ENCODE measurements at regions not wholly inside any gene's neighbourhood (a gene's known extent, or its start where the extent isn't known, plus 50 kb on each side); places are given as distances from the start of the nearest gene placed in this dataset.
"Not testable (repeated sequence)": the region's sequence is repeated elsewhere in the genome, so short reads cannot be mapped to it uniquely, and the experiment has no call there.

- no peak for DNase-seq (ENCODE audit: low read depth)
Measured at GRCh38 chr20:52311209-52311794, 119.7 kb upstream of the ZFP64 start.

- DNase-seq (ENCODE audit: low read depth), result no peak
Measured at GRCh38 chr20:52309181-52309580, 117.6 kb upstream of the ZFP64 start.

GRCh38 chr20:52306477-52306876 is 114.9 kb upstream of the ZFP64 start:
- no peak for DNase-seq (ENCODE audit: low read depth)

GRCh38 chr20:52305858-52306257 is 114.3 kb upstream of the ZFP64 start:
- no peak for DNase-seq (ENCODE audit: low read depth)

GRCh38 chr20:52305024-52305645 is 113.6 kb upstream of the ZFP64 start:
- DNase-seq (ENCODE audit: low read depth), result no peak

GRCh38 chr20:52303281-52303950 is 111.8 kb upstream of the ZFP64 start:
- DNase-seq (ENCODE audit: low read depth), result no peak

- DNase-seq (ENCODE audit: low read depth), result no peak
Measured at GRCh38 chr20:52302736-52303135, 111.2 kb upstream of the ZFP64 start.

- DNase-seq (ENCODE audit: low read depth), result not testable (repeated sequence)
Measured at GRCh38 chr20:52302051-52302450, 110.5 kb upstream of the ZFP64 start.

- DNase-seq (ENCODE audit: low read depth), result no peak
Measured at GRCh38 chr20:52295556-52295955, 104.0 kb upstream of the ZFP64 start.

GRCh38 chr20:52294106-52294628 is 102.6 kb upstream of the ZFP64 start:
- no peak for DNase-seq (ENCODE audit: low read depth)

GRCh38 chr20:52291109-52291508 is 99.5 kb upstream of the ZFP64 start:
- DNase-seq (ENCODE audit: low read depth), result no peak

GRCh38 chr20:52290569-52290968 is 99.0 kb upstream of the ZFP64 start:
- no peak for DNase-seq (ENCODE audit: low read depth)

GRCh38 chr20:52289956-52290565 is 98.5 kb upstream of the ZFP64 start:
- DNase-seq (ENCODE audit: low read depth), result no peak

- DNase-seq (ENCODE audit: low read depth), result no peak
Measured at GRCh38 chr20:52280407-52280806, 88.8 kb upstream of the ZFP64 start.

GRCh38 chr20:52279706-52280105 is 88.1 kb upstream of the ZFP64 start:
- DNase-seq (ENCODE audit: low read depth), result no peak

- DNase-seq (ENCODE audit: low read depth), result no peak
Measured at GRCh38 chr20:52275181-52275691, 83.7 kb upstream of the ZFP64 start.

- no peak for DNase-seq (ENCODE audit: low read depth)
Measured at GRCh38 chr20:52270696-52271095, 79.1 kb upstream of the ZFP64 start.

GRCh38 chr20:52270001-52270606 is 78.5 kb upstream of the ZFP64 start:
- no peak for DNase-seq (ENCODE audit: low read depth)

- DNase-seq (ENCODE audit: low read depth), result no peak
Measured at GRCh38 chr20:52269321-52269720, 77.7 kb upstream of the ZFP64 start.

GRCh38 chr20:52268184-52268749 is 76.7 kb upstream of the ZFP64 start:
- no peak for DNase-seq (ENCODE audit: low read depth)

GRCh38 chr20:52267418-52267817 is 75.8 kb upstream of the ZFP64 start:
- no peak for DNase-seq (ENCODE audit: low read depth)

GRCh38 chr20:52263757-52264156 is 72.2 kb upstream of the ZFP64 start:
- DNase-seq (ENCODE audit: low read depth), result no peak

Data from T-helper 22 cell (primary cell).